ENCODE measurements at regions not wholly inside any gene's neighbourhood (a gene's known extent, or its start where the extent isn't known, plus 50 kb on each side); places are given as distances from the start of the nearest gene placed in this dataset.

DNA sequence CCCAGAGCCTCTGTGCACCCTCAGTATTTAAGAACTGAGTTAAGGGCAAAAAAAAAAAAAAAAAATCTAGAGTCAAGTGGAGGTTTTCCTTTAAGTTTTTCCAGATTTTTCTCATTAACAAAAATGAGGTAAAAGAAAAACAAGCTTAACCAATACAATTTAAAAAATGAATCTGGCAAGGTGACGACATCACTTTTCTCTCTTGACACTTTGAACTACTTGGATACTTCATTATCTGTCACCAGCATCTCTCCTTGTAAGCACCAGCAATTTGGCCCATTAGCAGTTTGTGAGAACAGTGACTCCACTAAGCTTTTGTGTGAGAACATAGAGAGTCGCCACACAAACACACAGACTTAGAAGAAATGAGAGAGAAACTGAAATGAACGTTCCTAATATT, 345.7 kb upstream of the SLC30A5 start:
- no peak for DNase-seq (ENCODE audit: low read depth in 2 of 2)

DNA sequence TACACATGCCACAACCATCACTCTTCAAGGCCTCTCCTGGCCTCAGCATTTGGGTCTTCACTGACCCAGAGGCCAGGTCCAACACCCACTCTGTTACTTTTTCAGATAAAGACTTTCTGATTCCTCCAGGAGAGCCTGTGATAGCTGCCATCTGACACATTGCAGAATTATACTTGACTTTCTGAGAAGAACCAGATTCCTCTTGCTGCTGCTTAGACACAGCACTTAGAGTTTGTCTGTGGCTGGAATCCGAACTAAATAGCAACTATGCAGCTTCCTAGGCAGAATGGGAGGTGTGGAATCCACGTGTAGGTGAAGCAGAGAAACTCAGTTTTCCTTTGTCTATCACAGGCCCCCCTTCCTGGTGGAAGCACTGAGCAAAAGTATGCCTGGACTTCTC, 344.7 kb upstream of the SLC30A5 start:
- DNase-seq (ENCODE audit: low read depth in 2 of 2): no peak

GRCh38 chr5:68749631-68750030, 344.2 kb upstream of the SLC30A5 start:
- no peak for DNase-seq (ENCODE audit: low read depth in 2 of 2)

DNA sequence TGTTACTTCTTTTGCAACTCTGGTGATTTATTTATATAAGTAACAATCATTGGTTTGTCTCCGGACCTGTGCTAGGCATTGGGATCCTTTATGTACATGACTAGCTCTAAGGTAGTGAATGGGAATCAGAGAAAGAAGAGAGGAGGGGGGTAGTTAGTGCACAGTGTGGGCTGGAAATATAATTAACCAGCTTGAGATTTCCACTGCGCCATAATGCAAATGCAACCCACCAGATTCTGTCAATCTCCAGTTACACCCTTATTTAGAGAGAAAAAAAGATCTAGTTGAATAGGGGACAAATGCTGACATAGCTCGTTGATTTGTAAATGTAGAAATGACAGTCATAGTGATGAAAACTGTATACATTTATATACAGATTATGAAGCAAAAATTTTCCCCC, 342.2 kb upstream of the SLC30A5 start:
- DNase-seq (ENCODE audit: low read depth in 2 of 2): no peak

GRCh38 chr5:68754536-68754935, 339.3 kb upstream of the SLC30A5 start:
- DNase-seq (ENCODE audit: low read depth in 2 of 2): no peak

GRCh38 chr5:68755293-68755692, 338.5 kb upstream of the SLC30A5 start:
- DNase-seq (ENCODE audit: low read depth in 2 of 2): no peak

- DNase-seq (ENCODE audit: low read depth in 2 of 2): no peak
Observed at GRCh38 chr5:68757006-68757405, 336.8 kb upstream of the SLC30A5 start.

DNA sequence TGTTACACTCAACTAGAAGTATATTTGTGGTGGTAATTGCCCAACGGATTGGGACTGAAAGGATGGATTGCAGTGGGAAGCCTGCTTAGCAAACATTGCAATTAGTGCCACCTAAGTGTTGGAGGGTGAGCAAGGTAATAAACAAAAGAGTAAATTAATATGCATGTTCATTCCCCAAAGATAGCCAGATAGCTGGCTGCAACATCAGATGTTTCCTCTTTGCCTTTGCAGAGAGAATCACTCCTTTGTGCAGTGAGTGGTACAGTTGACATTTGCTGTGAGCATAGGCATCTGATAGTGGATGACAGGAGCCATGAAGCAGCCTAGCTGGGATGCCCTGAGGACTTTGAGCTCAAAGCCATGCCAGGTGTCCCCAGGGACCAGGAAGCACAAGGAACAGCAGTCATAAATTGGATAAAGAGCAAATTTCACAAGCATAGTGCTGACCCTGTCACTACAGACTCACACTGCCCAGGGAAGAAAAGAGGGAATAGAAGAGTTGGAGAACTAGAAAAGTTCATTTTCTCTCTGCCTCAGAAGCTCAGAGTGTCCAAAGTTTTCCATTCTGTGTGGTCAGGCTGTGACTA, 336.1 kb upstream of the SLC30A5 start:
- no peak for DNase-seq (ENCODE audit: low read depth in 2 of 2)

DNA sequence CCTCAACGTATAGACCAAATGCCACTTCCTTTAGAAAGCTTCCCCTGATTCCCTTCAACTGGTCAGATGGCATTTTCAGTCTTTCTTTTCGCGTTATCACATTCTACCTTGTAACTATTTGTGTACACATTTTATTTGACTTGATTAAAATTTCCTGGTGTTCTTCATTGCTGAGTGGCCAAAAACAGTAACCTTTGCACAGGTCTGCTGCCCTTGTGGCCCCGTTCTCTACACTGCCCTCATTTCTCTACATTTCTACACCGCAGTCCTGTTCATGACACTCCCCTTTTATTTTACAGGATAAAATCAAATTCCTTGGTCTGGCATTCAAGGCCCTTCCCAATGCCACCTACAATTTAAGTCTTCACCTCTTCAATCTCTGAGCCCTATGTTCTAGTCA, 334.2 kb upstream of the SLC30A5 start:
- no peak for DNase-seq (ENCODE audit: low read depth in 2 of 2)

DNA sequence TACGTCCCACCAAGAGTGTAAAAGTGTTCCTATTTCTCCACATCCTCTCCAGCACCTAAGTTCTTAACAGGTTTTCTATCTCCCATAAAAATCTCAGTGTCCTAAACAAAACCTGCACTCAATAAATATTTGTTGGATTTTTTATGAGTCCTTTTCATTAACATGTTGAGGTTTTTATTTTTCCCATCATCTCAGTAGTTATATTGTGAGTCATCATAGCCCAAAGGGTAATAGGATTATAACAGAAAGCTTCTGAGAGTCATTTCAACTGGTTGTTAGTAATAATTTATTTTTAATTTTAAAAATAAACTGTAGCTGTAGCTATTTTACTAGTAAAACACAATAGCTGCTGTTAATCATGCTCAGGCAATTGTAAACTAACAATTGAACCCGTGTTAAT, 331.6 kb upstream of the SLC30A5 start:
- no peak for DNase-seq (ENCODE audit: low read depth in 2 of 2)

- no peak for DNase-seq (ENCODE audit: low read depth in 2 of 2)
Observed at GRCh38 chr5:68766952-68767464, 326.8 kb upstream of the SLC30A5 start.

- no peak for DNase-seq (ENCODE audit: low read depth in 2 of 2)
Observed at GRCh38 chr5:68770551-68770950, 323.3 kb upstream of the SLC30A5 start.

GRCh38 chr5:68771221-68771620, 322.6 kb upstream of the SLC30A5 start:
- no peak for DNase-seq (ENCODE audit: low read depth in 2 of 2)

DNA sequence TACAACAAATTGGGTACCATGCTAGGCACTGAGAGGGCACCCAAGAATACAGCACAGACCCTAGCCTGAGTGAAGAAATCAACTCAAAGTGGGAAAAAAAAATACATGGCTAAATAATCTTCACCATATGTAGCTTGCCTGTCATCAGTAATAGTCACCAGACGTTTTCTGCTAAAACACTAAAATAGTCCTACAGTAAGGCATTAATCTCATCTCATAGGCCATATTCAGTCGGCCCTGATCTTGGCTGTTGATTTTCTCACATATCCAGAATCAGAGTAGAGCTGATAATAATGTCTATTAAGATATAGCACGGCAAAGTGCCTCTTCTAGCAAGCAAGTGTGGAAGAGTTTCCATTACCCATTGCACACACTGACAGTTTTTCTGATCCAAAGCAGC, 322.1 kb upstream of the SLC30A5 start:
- no peak for DNase-seq (ENCODE audit: low read depth in 2 of 2)

GRCh38 chr5:68776381-68776780, 317.4 kb upstream of the SLC30A5 start:
- no peak for DNase-seq (ENCODE audit: low read depth in 2 of 2)

DNA sequence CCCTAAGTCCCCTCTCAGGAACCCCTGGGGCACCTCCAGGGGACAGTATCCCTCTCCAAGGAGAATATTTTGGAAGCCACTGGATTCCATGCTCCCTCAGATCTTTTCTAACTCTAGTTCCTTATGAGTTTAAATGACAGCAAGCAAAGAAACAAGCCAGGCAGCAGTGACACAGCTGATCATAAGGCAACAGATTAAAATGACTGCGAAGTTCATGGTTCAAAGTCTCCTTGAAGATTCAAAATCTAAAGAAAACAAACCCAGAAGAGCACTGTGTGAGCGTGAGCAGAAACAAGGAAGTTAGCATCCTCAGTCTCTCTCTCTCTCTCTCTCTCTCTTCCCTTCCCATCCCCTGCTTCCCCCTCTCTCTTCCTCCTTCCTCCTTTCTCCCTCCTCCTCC, 316.7 kb upstream of the SLC30A5 start:
- DNase-seq (ENCODE audit: low read depth in 2 of 2): no peak

DNA sequence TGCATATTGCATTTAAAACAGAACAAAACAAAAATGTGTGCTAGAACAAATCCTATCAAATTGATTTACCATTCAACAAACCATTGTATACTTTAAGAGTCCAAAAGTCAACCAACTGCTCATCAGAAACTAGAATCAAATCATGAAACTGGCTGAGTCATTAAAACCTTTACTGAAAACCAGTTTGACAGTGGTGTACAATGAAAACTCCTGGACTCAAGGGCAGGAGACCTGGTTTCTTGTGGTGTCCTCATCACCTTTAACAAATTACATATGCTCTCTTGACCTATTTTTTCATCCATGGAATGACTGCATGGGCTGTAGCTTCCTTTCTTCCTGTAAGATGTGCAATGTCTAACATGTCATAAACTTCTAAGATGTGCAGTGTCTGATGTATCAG, 315.3 kb upstream of the SLC30A5 start:
- DNase-seq (ENCODE audit: low read depth in 2 of 2): no peak

DNA sequence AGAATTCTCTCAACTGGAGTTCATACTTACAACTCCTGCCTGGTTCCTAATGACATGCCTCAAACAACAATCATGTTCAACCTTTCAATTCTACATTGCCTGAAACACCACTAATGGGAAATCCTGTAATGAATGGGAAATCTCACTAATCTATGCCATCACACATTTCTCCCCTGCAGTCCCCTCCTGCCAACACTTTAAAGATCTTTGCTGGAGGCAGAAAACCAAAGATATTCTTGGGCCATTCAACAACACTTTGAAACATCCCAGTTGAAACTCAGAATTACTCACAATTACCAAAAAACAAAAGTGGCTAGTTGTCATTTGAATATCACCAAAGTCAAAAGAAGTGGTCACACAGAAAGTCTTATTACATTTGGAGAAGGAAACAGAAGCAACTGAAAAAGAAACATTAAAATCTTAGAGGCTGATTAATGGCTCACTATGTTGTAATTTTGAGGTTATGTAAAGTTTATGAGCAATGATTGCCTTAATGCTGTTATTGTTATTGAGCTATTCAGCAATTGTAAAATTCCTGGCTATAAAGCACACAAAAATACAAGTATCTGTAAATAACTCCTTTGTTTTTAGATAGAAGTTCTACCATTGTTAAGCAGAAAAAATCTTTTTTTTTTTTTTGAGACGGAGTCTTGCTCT, 313.4 kb upstream of the SLC30A5 start:
- DNase-seq (ENCODE audit: low read depth in 2 of 2): no peak

DNA sequence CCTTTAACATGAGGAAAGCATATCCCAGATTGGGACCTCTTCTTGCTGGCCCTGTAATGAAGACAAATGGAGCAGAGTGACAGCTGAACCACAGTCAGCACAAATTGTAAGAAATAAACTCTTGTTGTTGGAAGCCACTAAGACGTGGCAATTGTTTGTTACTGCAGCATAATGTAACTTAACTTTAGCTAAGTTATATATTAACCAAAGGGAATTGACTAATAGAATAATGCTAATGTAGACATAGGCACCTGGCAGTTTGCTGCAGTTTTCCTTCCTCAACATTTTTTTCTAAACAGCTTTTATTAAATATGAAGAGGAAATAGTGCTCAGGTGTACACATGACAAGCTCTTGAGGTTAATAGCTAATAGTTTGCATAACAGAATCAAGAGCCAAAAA, 300.7 kb upstream of the SLC30A5 start:
- no peak for DNase-seq (ENCODE audit: low read depth in 2 of 2)

GRCh38 chr5:68793993-68794392, 299.8 kb upstream of the SLC30A5 start:
- no peak for DNase-seq (ENCODE audit: low read depth in 2 of 2)

DNA sequence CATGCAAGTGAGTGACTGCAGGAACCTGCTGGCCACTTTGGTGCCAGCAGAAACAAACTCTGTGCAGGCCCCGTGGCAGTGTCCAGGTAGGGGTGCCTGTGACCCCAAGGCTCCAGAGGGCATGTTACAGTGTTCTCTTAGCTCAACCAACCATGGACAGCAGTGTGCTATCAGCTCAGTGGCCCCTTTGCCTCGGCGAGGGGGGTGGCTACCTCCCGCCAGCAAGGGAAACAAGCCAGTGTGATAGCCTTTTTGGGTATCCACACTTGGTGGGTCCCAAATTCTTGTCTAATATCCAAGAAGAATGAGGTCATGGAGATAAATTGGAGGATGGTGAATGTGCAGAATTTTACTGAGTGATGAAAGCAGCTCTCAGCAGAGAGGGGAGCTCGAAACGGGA, 298.6 kb upstream of the SLC30A5 start:
- no peak for DNase-seq (ENCODE audit: low read depth in 2 of 2)

GRCh38 chr5:68798877-68799843, 294.7 kb upstream of the SLC30A5 start:
- no peak for DNase-seq (ENCODE audit: low read depth in 2 of 2)

DNA sequence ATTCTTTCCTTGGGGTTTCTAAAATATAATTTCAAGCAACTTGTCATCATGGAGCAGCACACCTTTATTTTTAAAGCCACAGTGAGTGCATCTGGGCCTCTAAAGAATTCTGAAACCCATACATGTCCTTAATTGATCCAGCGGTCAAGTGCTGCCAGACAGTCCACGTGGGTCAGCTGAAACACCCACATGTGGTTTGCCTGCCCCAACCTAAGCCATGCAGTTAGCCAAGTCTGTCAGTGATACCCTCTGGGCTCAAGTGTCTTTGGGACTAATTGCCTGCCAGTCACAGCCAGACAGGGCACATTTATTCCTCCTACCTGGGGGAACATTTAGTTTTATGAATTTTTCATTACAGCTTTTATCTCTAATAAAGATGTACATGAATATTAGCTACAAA, 291.4 kb upstream of the SLC30A5 start:
- no peak for DNase-seq (ENCODE audit: low read depth in 2 of 2)

Data from stimulated activated CD8-positive, alpha-beta memory T cell treated with anti-CD3 and anti-CD28 coated beads, Interleukin-15, amount 100 ng/mL, for 4 hours (primary cell).